GM23338 (cell line): ENCODE measurements at regions not wholly inside any gene's neighbourhood (a gene's known extent, or its start where the extent isn't known, plus 50 kb on each side); places are given as distances from the start of the nearest gene placed in this dataset.

ENCODE experiments used
- ATAC-seq: fragments of 200-7000 bp; cut with Tn5 transposase; 3 replicates; pipeline ENCODE4 v1.9.1; 2020
- DNase-seq: peaks from one replicate; pipeline ENCODE4 v3.0.0-alpha.2; 2015; ENCODE audit warnings: low spot score
- H2AFZ ChIP-seq: fragments of 200-600 bp; sonication (generic); 2 replicates; pipeline ENCODE4 v1.8.0; 2016; ENCODE audit warnings: antibody characterized with exemption, mild to moderate bottlenecking, moderate library complexity
- H3F3A ChIP-seq: fragments of 200-600 bp; sonication (generic); replicated peaks from 2 replicates; pipeline ENCODE4 v1.8.0; 2017; ENCODE audit warnings: antibody characterized with exemption, mixed run types, low read depth
- H3K27ac ChIP-seq: fragments of 200-600 bp; sonication (generic); 2 replicates; pipeline ENCODE4 v1.6.1; 2016; ENCODE audit warnings: low read depth
- H3K27me3 ChIP-seq: fragments of 200-600 bp; sonication (generic); 2 replicates; pipeline ENCODE4 v1.8.0; 2016; ENCODE audit warnings: mild to moderate bottlenecking, mixed run types, moderate library complexity; ENCODE audit not compliant: insufficient read depth
- H3K36me3 ChIP-seq: fragments of 200-600 bp; sonication (generic); 2 replicates; pipeline ENCODE4 v1.8.0; 2016; ENCODE audit warnings: mild to moderate bottlenecking; ENCODE audit not compliant: insufficient read depth
- H3K4me1 ChIP-seq: fragments of 200-600 bp; sonication (generic); 2 replicates; pipeline ENCODE4 v1.8.0; 2016; ENCODE audit warnings: mild to moderate bottlenecking, moderate library complexity; ENCODE audit not compliant: insufficient read depth
- H3K4me2 ChIP-seq: fragments of 200-600 bp; sonication (generic); 2 replicates; pipeline ENCODE4 v1.7.1; 2017; ENCODE audit warnings: mixed run types
- H3K4me3 ChIP-seq: fragments of 200-600 bp; sonication (generic); 2 replicates; pipeline ENCODE4 v1.6.1; 2016; ENCODE audit warnings: mixed run types
- H3K79me2 ChIP-seq: fragments of 200-600 bp; sonication (generic); replicated peaks from 2 replicates; pipeline ENCODE4 v1.8.0; 2017; ENCODE audit warnings: mild to moderate bottlenecking; ENCODE audit not compliant: insufficient read depth
- H3K9me2 ChIP-seq: fragments of 200-600 bp; sonication (generic); 2 replicates; pipeline ENCODE4 v1.8.0; 2017; ENCODE audit not compliant: insufficient read depth
- H4K20me1 ChIP-seq: fragments of 200-600 bp; sonication (generic); replicated peaks from 2 replicates; pipeline ENCODE4 v1.8.0; 2017; ENCODE audit warnings: mild to moderate bottlenecking; ENCODE audit not compliant: insufficient read depth
- H3K27ac Mint-ChIP-seq: 2 replicates; pipeline ENCODE4 v1.8.0; 2020; ENCODE audit warnings: inconsistent platforms, mild to moderate bottlenecking, moderate library complexity, mixed read lengths
- H3K27me3 Mint-ChIP-seq: 3 replicates; pipeline ENCODE4 v1.8.0; 2022; ENCODE audit warnings: low read depth, mild to moderate bottlenecking, moderate library complexity, mixed read lengths, inconsistent platforms; ENCODE audit not compliant: insufficient read depth, poor library complexity
- H3K36me3 Mint-ChIP-seq: 3 replicates; pipeline ENCODE4 v1.8.0; 2021; ENCODE audit warnings: low read depth, mild to moderate bottlenecking, inconsistent platforms, moderate library complexity, mixed read lengths
- H3K4me1 Mint-ChIP-seq: 3 replicates; pipeline ENCODE4 v1.8.0; 2020; ENCODE audit warnings: mild to moderate bottlenecking, inconsistent platforms, mixed read lengths
- H3K4me3 Mint-ChIP-seq: 3 replicates; pipeline ENCODE4 v1.8.0; 2021; ENCODE audit warnings: moderate library complexity, mild to moderate bottlenecking, inconsistent platforms, mixed read lengths
- H3K9me3 Mint-ChIP-seq: 3 replicates; pipeline ENCODE4 v1.8.0; 2020; ENCODE audit warnings: moderate library complexity, mild to moderate bottlenecking, inconsistent platforms, mixed read lengths
- CREB1 ChIP-seq: fragments of 250-450 bp; sonication (Bioruptor Pico); IDR thresholded peaks from 2 replicates; pipeline ENCODE4 v1.5.0; 2020; ENCODE audit warnings: low read depth, mild to moderate bottlenecking, moderate library complexity
- ETS1 ChIP-seq: IDR thresholded peaks from 2 replicates; pipeline ENCODE4 v1.6.1; 2016; ENCODE audit warnings: antibody characterized with exemption
- EZH2phosphoT487 ChIP-seq: fragments of 200-600 bp; sonication (generic); IDR thresholded peaks from one replicate; pipeline ENCODE4 v1.8.1; 2018; ENCODE audit warnings: antibody characterized with exemption; ENCODE audit not compliant: unreplicated experiment
- JUNB ChIP-seq: IDR thresholded peaks from one replicate; pipeline ENCODE4 v1.6.1; 2016; ENCODE audit warnings: antibody characterized with exemption; ENCODE audit not compliant: unreplicated experiment
- NANOG ChIP-seq: IDR thresholded peaks from 2 replicates; pipeline ENCODE4 v1.6.1; 2016; ENCODE audit warnings: antibody characterized with exemption, borderline replicate concordance
- POLR2AphosphoS5 ChIP-seq: IDR thresholded peaks from 2 replicates; pipeline ENCODE4 v1.6.1; 2016; ENCODE audit warnings: antibody characterized with exemption, low read depth
- STAT1 ChIP-seq: IDR thresholded peaks from one replicate; pipeline ENCODE4 v1.6.1; 2016; ENCODE audit warnings: antibody characterized with exemption; ENCODE audit not compliant: unreplicated experiment
- ZNF331 ChIP-seq: fragments of 250-450 bp; sonication (Bioruptor Pico); IDR thresholded peaks from 2 replicates; pipeline ENCODE4 v1.5.0; 2020; ENCODE audit warnings: low read depth, mild to moderate bottlenecking, moderate library complexity
- ZNF462 ChIP-seq: fragments of 250-450 bp; sonication (Bioruptor Pico); IDR thresholded peaks from 2 replicates; pipeline ENCODE4 v1.5.0; 2020; ENCODE audit warnings: mild to moderate bottlenecking, moderate library complexity

DNA sequence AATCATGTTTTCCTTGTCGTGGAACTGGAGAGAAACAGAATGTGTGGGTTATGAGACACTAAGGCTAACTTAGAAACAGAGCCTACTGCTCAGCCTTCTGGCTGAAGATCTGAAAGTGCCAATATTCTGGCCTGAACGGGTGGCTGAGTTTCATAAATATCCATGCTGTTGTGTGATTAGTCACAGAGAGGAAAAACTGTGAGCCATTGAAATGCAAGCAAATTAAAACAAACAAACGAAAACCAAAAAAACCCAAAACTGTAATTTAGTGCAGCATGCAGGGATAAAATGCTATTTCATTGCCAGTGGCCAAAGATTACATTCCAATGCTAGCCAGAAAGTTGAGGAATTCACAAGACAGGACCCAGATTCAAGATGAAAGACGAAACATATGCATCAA lies 315.1 kb downstream of the UBE3D start (continued):
- TF ChIP-seq ZNF462 (CRISPR knock-in tag) (no peak), JUNB (no peak), NANOG (no peak), CREB1 (no peak), STAT1 (no peak), EZH2phosphoT487 (no peak), ETS1 (no peak), ZNF331 (CRISPR knock-in tag) (no peak)

DNA sequence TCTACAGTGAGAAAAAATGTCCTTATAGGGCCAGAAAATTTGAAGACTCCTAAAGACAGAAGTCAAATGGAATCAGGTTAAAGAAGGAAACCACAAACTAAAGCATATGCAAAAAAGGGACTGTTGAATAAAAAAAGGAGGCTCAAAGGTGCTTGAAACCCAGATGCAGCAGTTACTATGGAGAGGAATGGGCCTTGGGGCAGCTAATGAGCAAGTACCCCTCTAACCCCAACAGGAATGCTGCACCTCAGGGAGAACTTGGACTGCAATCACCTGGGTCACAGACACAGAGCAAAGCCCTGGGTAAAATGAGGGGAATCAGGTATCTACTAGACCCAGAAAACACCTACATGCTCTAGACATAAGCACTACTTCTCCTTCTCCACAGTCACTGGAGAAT lies 313.9 kb downstream of the UBE3D start:
- H3K4me1 ChIP-seq, result peaks cover 31% of the 10 kb centered on the region
- H3K36me3 ChIP-seq, result no peaks in the 10 kb centered on the region
- H3K27me3 ChIP-seq, result no peaks in the 10 kb centered on the region
- H3K4me2 ChIP-seq, result peak overlapping the region; percentile 46
- H3K27me3 Mint-ChIP-seq, result no peaks in the 10 kb centered on the region
- no peaks in the 10 kb centered on the region for H3K79me2 ChIP-seq
- H2AFZ ChIP-seq, result 0 out of 2 replicates have a peak overlapping the region, but pooled peaks have one; percentile 0
- no peaks in the 10 kb centered on the region for H3K36me3 Mint-ChIP-seq
- no peaks in the 10 kb centered on the region for H3F3A ChIP-seq
- H3K27ac ChIP-seq, result peak overlapping the region; percentile 53
- H3K4me3 Mint-ChIP-seq, result no peak overlapping the region
- H3K9me3 Mint-ChIP-seq, result no peaks in the 10 kb centered on the region; the same call in 2 of the 3 replicates
- peak; percentile 49 for DNase-seq
- peak; percentile 82 for ATAC-seq
- no peaks in the 10 kb centered on the region; the same call in 1 of the 2 replicates for H3K9me2 ChIP-seq
- H3K4me1 Mint-ChIP-seq, result peaks cover 21% of the 10 kb centered on the region
- peak overlapping the region; percentile 32; the same call in 1 of the 2 replicates for H3K27ac Mint-ChIP-seq
- no peaks in the 10 kb centered on the region for H4K20me1 ChIP-seq
- H3K4me3 ChIP-seq, result no peak overlapping the region
- no peak for TF ChIP-seq CREB1
- TF ChIP-seq ZNF462 (CRISPR knock-in tag), result no peak
- no peak for TF ChIP-seq EZH2phosphoT487
- TF ChIP-seq POLR2AphosphoS5, result no peak
